Smooth muscle cell (in vitro differentiated cells): ENCODE measurements at regions not wholly inside any gene's neighbourhood (a gene's known extent, or its start where the extent isn't known, plus 50 kb on each side); places are given as distances from the start of the nearest gene placed in this dataset.

Experiments used
- DNase-seq: peaks from one replicate; lab custom pipeline; 2025; ENCODE audit not compliant: unreplicated experiment; lab: John Stamatoyannopoulos, UW
- H2AFZ ChIP-seq: fragments of 200-600 bp; sonication (generic); 2 replicates; pipeline ENCODE4 v1.6.0; 2016; ENCODE audit warnings: antibody characterized with exemption, low read depth, mild to moderate bottlenecking
- H3F3A ChIP-seq: fragments of 200-600 bp; sonication (generic); 2 replicates; pipeline ENCODE4 v1.6.0; 2017; ENCODE audit warnings: antibody characterized with exemption, low read depth
- H3K27ac ChIP-seq: fragments of 200-600 bp; sonication (generic); 2 replicates; pipeline ENCODE4 v1.5.1; 2016; ENCODE audit warnings: low read depth, mild to moderate bottlenecking
- H3K27me3 ChIP-seq: fragments of 200-600 bp; sonication (generic); 2 replicates; pipeline ENCODE4 v1.6.1; 2016; ENCODE audit warnings: low read depth, mild to moderate bottlenecking
- H3K36me3 ChIP-seq: fragments of 200-600 bp; sonication (generic); 2 replicates; pipeline ENCODE4 v1.5.1; 2016; ENCODE audit warnings: low read depth
- H3K4me1 ChIP-seq: fragments of 200-600 bp; sonication (generic); 2 replicates; pipeline ENCODE4 v1.5.1; 2016; ENCODE audit warnings: low read depth
- H3K4me2 ChIP-seq: fragments of 200-600 bp; sonication (generic); 2 replicates; pipeline ENCODE4 v1.6.0; 2016; ENCODE audit warnings: mild to moderate bottlenecking
- H3K4me3 ChIP-seq: fragments of 200-600 bp; sonication (generic); 2 replicates; pipeline ENCODE4 v1.5.1; 2016; ENCODE audit warnings: mild to moderate bottlenecking
- H3K79me2 ChIP-seq: fragments of 200-600 bp; sonication (generic); 2 replicates; pipeline ENCODE4 v1.6.0; 2016; ENCODE audit warnings: low read depth, mild to moderate bottlenecking
- H3K9ac ChIP-seq: fragments of 200-600 bp; sonication (generic); 2 replicates; pipeline ENCODE4 v1.6.0; 2016; ENCODE audit warnings: low read depth
- H3K9me3 ChIP-seq: fragments of 200-600 bp; sonication (generic); replicated peaks from 2 replicates; pipeline ENCODE4 v1.5.1; 2016; ENCODE audit warnings: low read depth
- H4K20me1 ChIP-seq: fragments of 200-600 bp; sonication (generic); 2 replicates; pipeline ENCODE4 v1.6.0; 2016; ENCODE audit warnings: low read depth
- CTCF ChIP-seq: fragments of 200-600 bp; sonication (generic); IDR thresholded peaks from 2 replicates; pipeline ENCODE4 v1.5.1; 2017; ENCODE audit warnings: borderline replicate concordance, mild to moderate bottlenecking, antibody characterized with exemption; ENCODE audit not compliant: insufficient read depth, poor library complexity, severe bottlenecking
- WGBS: methylation state at CpG from one replicate; pipeline ENCODE4 v1.1.7; 2016; ENCODE audit warnings: low lambda C conversion rate; 5-methylcytosine and 5-hydroxymethylcytosine counted together

GRCh38 chr3:137820366-137820765 is 56.3 kb downstream of the SOX14 start:
- Histone ChIP-seq H3K9me3 (no peaks in the 10 kb centered on the region), H3K4me2 (no peak overlapping the region), H3K9ac (no peak overlapping the region), H4K20me1 (no peaks in the 10 kb centered on the region), H3K27ac (no peak overlapping the region), H3K27me3 (no peaks in the 10 kb centered on the region), H3K36me3 (no peaks in the 10 kb centered on the region), H3K4me1 (no peaks in the 10 kb centered on the region), H3K4me3 (no peak overlapping the region), H3K79me2 (no peaks in the 10 kb centered on the region), H3F3A (no peaks in the 10 kb centered on the region), H2AFZ (no peak overlapping the region)
- TF ChIP-seq CTCF, result no peak
- WGBS, result 76% methylated on average over 3 of the region's 3 CpGs
- DNase-seq, result no peak

GRCh38 chr3:137835096-137835495 is 71.0 kb downstream of the SOX14 start:
- Histone ChIP-seq H4K20me1 (no peaks in the 10 kb centered on the region), H3K4me3 (no peak overlapping the region), H3K27me3 (no peaks in the 10 kb centered on the region), H3K79me2 (no peaks in the 10 kb centered on the region), H3F3A (no peaks in the 10 kb centered on the region), H3K36me3 (no peaks in the 10 kb centered on the region), H3K9me3 (no peaks in the 10 kb centered on the region), H3K27ac (no peak overlapping the region), H3K4me1 (peaks cover 10% of the 10 kb centered on the region), H3K4me2 (no peak overlapping the region), H2AFZ (no peak overlapping the region), H3K9ac (no peak overlapping the region)
- WGBS, result 95% methylated on average over 1 of the region's 1 CpG
- TF ChIP-seq CTCF, result no peak
- DNase-seq, result no peak

- no peaks in the 10 kb centered on the region for H3F3A ChIP-seq
- H3K9ac ChIP-seq, result no peak overlapping the region
- H3K27ac ChIP-seq, result no peak overlapping the region
- no peak for TF ChIP-seq CTCF
- H3K9me3 ChIP-seq, result no peaks in the 10 kb centered on the region
- H3K79me2 ChIP-seq, result no peaks in the 10 kb centered on the region
- 60% methylated on average over 4 of the region's 4 CpGs for WGBS
- H3K36me3 ChIP-seq, result no peaks in the 10 kb centered on the region
- no peak overlapping the region for H3K4me3 ChIP-seq
- H3K4me1 ChIP-seq, result peaks cover 18% of the 10 kb centered on the region
- no peaks in the 10 kb centered on the region for H4K20me1 ChIP-seq
- no peaks in the 10 kb centered on the region for H3K27me3 ChIP-seq
- H2AFZ ChIP-seq, result no peak overlapping the region
- DNase-seq, result no peak
- no peak overlapping the region for H3K4me2 ChIP-seq
Observed at GRCh38 chr3:137845194-137845593, 81.1 kb downstream of the SOX14 start.

GRCh38 chr3:137845666-137846065 is 81.6 kb downstream of the SOX14 start:
- H2AFZ ChIP-seq, result no peak overlapping the region
- H3K27me3 ChIP-seq, result no peaks in the 10 kb centered on the region
- 69% methylated on average over 3 of the region's 3 CpGs for WGBS
- H3K79me2 ChIP-seq, result no peaks in the 10 kb centered on the region
- no peak overlapping the region for H3K9ac ChIP-seq
- H3K27ac ChIP-seq, result no peak overlapping the region
- no peaks in the 10 kb centered on the region for H3F3A ChIP-seq
- H3K4me2 ChIP-seq, result no peak overlapping the region
- peaks cover 18% of the 10 kb centered on the region for H3K4me1 ChIP-seq
- no peak overlapping the region for H3K4me3 ChIP-seq
- no peak for DNase-seq
- TF ChIP-seq CTCF, result no peak
- no peaks in the 10 kb centered on the region for H3K9me3 ChIP-seq
- H3K36me3 ChIP-seq, result no peaks in the 10 kb centered on the region
- H4K20me1 ChIP-seq, result no peaks in the 10 kb centered on the region
